NCI-H82 treated with DMSO at 0.1 percent for 48 hours (cell line): ENCODE measurements at regions not wholly inside any gene's neighbourhood (a gene's known extent, or its start where the extent isn't known, plus 50 kb on each side); places are given as distances from the start of the nearest gene placed in this dataset.

Experiments used
- DNase-seq: peaks from one replicate; lab custom pipeline; 2025; ENCODE audit not compliant: unreplicated experiment; lab: John Stamatoyannopoulos, UW

GRCh38 chr1:87806379-87807094, 477.9 kb downstream of the LMO4 start:
- no peak for DNase-seq

DNA sequence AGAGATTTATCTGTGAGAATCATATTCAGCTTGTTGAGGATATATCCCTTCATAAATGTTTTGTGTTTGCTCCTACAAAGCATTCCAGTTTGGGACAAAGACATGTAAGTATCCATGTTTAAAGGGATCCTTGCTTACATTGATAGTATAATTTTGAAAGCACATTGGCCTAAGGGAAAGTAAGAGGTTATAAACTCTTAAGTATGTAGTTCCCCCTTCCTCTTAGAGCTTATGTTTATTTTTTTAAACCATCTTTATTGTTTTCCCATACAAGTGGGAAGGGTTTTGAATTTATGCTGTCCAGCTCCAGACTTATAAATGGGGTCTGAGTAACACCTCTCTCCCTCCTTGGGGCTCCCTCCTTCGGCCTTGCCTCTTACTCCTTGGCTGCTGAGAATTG, 481.5 kb downstream of the LMO4 start:
- DNase-seq: no peak

- no peak for DNase-seq
Measured at GRCh38 chr1:87812871-87813577, 484.3 kb downstream of the LMO4 start.

DNA sequence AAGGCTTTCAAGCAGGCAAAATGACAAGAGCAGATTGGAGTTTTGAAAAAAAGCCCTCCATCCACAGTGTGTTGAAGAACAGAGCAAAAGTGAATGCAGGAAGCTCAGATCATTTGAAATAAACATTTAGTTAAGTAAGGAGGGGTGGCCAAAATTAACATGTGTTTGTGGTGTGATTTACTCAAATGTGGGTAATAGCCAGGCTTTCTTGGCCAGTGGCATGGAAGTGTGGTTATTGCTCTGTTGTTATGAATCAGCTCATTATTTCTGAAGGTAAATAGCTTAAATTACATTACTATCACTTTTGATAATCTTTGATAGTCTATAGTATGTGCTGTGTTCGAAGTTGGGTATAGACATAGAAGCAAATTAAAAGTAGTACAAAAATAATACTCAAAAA, 485.9 kb downstream of the LMO4 start:
- no peak for DNase-seq

GRCh38 chr1:87816646-87817045, 488.0 kb downstream of the LMO4 start:
- no peak for DNase-seq

DNA sequence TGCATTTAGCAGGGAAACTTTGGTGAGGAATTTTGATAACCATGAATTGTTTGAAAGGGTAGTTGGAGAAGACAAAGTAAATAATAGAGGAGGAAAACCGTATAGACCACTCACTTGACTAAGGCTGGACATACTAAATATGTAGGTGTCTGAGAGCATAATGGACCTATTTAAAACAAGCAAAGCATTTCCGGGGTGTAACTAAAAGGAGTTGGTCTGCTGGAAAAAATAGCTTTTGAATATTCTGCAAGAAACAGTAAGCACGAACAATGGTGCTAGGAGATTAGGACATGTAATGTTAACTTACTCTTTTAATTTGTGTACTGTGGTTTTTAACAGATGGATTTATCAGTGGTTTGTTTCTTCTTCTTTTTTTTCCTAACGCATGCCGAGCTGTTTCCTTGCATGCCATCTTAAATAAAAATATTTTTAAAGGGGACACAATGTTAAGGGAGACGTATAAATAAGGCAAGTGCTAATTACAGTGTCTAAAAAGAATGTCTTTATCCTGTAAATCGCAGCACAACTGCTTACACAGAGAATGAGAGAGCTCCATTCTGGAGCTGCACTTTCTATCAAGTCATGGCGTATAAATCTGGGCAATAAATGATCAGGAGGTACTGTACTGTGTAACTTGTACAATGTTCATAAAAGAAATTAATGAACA, 492.1 kb downstream of the LMO4 start:
- DNase-seq: no peak

DNA sequence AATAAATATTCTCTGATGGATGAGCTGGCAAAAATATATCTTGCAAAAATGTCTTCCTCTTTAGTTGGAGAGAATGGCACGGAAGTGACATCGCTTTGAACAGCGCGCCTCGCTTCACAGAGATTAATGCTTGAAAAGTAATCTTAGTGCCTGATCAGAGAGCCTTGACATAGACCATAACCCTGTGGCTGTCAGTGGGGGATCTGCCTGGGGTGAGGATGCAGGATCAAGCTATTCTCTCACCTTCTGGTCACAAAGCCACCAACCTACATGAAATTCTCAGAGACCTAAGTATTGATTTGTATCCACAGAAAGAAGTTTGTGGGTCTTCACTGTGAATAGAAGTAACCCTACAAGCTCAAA, 492.6 kb downstream of the LMO4 start:
- no peak for DNase-seq

- DNase-seq: no peak
Measured at GRCh38 chr1:87826681-87827251, 498.1 kb downstream of the LMO4 start.

DNA sequence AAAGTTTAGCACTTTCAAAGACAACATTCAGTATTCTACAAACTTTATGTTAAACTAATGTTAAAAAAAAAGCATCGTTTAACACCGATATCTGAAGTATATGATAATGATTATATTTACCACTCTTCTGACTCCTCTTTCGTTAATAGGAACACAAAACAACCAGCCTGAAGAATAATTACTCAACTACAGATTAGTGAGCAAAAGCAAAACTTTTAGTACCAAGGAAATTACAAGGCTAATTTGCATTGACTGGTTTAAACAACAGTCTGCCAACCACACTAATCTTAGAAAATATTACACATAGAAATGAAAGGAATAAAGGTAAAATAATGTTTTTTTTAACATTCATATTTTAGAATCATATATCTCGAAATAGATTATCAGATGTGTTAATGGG, 500.7 kb downstream of the LMO4 start:
- DNase-seq: no peak

- no peak for DNase-seq
Measured at GRCh38 chr1:87830432-87830978, 501.8 kb downstream of the LMO4 start.

- no peak for DNase-seq
Measured at GRCh38 chr1:87833166-87833565, 504.5 kb downstream of the LMO4 start.

GRCh38 chr1:87834151-87834550, 505.5 kb downstream of the LMO4 start:
- no peak for DNase-seq

GRCh38 chr1:87834941-87835340, 506.3 kb downstream of the LMO4 start:
- no peak for DNase-seq

GRCh38 chr1:87840767-87841166, 512.1 kb downstream of the LMO4 start:
- DNase-seq: no peak

DNA sequence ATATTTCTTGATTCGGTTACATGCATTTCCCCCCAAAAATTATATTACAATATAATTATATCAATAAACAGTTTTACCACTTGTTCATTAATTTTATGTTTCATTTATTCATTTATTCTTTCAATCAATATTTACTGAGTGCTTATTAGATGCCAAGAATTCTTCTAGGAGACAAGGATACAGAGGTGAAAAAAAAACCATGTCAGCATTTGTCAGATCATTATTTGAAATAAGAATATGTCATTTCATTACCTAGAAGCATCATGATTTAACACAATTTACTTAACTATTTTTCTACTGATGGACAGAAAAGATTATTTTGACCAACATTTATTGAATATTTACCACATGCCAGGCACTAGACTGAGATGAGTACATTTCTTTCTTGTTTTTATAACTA, 512.7 kb downstream of the LMO4 start:
- DNase-seq: no peak

GRCh38 chr1:87842156-87842555, 513.5 kb downstream of the LMO4 start:
- DNase-seq: no peak

- no peak for DNase-seq
Measured at GRCh38 chr1:87844251-87844650, 515.6 kb downstream of the LMO4 start.

DNA sequence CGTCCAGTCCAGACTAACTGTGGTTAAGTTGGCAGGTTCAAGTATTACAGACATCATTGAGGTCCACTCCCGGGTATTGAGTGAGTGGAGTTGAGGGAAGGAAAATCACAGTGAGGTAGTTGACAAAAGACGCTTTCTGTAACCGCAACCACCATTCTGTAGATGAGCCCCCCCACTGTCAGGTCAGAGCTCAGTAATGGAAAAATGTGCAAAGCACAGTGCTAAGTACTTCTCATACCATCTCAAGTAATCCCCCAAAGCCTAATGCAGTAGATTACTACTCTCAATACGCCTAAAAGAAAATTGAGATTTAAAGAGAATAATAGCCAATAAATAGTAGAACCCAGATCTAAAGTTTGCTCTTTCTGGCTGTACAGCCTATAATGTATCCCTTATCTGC, 522.8 kb downstream of the LMO4 start:
- no peak for DNase-seq

- no peak for DNase-seq
Measured at GRCh38 chr1:87852410-87853161, 523.9 kb downstream of the LMO4 start.

DNA sequence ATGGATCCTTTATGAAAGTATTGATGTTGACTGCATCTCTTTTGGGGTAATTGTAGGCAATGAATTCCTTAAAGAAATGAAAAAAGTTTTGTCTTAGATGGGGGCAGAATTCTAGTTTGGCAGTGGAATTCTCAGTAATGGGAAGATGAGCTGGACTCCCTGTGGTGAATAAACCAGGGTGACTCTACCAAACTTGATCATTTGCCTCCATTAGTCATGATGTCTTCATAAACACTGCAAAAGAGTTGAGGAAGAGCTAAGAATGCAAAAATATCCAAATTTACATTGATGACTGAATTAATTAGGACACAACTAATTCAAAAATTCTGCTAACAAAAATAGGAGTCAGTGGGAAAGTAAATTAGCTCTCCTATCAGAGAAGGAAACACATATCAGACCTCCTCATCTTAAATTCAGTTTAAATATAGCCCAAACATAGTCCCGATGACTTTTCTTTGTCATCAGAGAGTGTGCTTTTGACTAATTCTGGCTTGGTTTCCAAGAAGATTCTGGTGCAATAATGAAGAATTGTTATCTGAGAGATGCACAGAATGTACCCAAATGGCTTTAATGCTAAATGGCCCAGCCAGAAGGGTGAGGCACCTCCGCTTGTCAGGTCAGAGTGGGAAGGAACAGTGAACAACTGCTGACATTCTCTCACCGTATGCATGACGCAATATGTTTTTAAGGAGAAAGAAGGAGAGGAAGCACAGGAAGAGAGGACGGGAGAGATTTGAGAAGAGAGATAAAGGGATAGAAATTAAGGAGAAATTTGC, 525.1 kb downstream of the LMO4 start:
- no peak for DNase-seq
